Ishikawa (cell line): ENCODE measurements at regions not wholly inside any gene's neighbourhood (a gene's known extent, or its start where the extent isn't known, plus 50 kb on each side); places are given as distances from the start of the nearest gene placed in this dataset.

Experiments used
- CEBPB ChIP-seq: IDR thresholded peaks from 2 replicates; pipeline ENCODE4 v1.6.1; 2012
- EP300 ChIP-seq: IDR thresholded peaks from 2 replicates; pipeline ENCODE4 v1.6.1; 2012; ENCODE audit warnings: borderline replicate concordance
- FOXM1 ChIP-seq: IDR thresholded peaks from 2 replicates; pipeline ENCODE4 v1.6.1; 2012; ENCODE audit warnings: low read depth, borderline replicate concordance
- MAX ChIP-seq: IDR thresholded peaks from 2 replicates; pipeline ENCODE4 v1.6.1; 2012
- NFIC ChIP-seq: IDR thresholded peaks from 2 replicates; pipeline ENCODE4 v1.6.1; 2012
- RAD21 ChIP-seq: IDR thresholded peaks from 2 replicates; pipeline ENCODE4 v1.6.1; 2012; ENCODE audit warnings: low read depth
- TAF1 ChIP-seq: IDR thresholded peaks from 2 replicates; pipeline ENCODE4 v1.6.1; 2012; ENCODE audit warnings: low read depth, mild to moderate bottlenecking
- TCF12 ChIP-seq: IDR thresholded peaks from 2 replicates; pipeline ENCODE4 v1.6.1; 2012; ENCODE audit warnings: low read depth
- TEAD4 ChIP-seq: IDR thresholded peaks from 2 replicates; pipeline ENCODE4 v1.6.1; 2012
- USF1 ChIP-seq: IDR thresholded peaks from 2 replicates; pipeline ENCODE4 v1.6.1; 2012
- YY1 ChIP-seq: IDR thresholded peaks from 2 replicates; pipeline ENCODE4 v1.6.1; 2012; ENCODE audit warnings: low read depth
- ZBTB7A ChIP-seq: IDR thresholded peaks from 2 replicates; pipeline ENCODE4 v1.6.1; 2012; ENCODE audit warnings: low read depth
- TF ChIP-seq, protein P1 (sequence below): IDR thresholded peaks from 2 replicates; pipeline ENCODE4 v1.6.1; 2012; ENCODE audit warnings: low read depth, mild to moderate bottlenecking

DNA sequence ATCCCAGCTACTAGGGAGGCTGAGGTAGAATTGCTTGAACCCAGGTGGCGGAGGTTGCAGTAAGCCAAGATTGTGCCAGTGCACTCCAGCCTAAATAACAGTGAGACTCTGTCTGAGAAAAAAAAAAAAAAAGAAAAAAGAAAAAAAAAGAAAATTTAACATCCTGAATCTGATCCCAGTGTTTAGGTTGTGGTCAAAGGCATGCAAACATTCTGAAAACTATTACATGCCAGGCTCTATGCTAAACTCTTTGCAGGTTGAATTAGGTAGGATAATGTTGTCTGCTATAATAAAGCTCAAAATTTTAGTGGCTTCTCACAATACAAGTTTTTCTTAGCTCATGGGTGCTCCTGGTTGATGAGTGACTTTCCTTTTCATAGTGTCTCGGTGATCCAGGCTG lies 367.4 kb downstream of the PSAT1 start:
- no peak for TF ChIP-seq TAF1
- no peak for TF ChIP-seq TEAD4
- TF ChIP-seq RAD21: no peak
- no peak for TF ChIP-seq FOXM1
- TF ChIP-seq MAX: no peak
- TF ChIP-seq NFIC: no peak
- TF ChIP-seq, protein P1, sequence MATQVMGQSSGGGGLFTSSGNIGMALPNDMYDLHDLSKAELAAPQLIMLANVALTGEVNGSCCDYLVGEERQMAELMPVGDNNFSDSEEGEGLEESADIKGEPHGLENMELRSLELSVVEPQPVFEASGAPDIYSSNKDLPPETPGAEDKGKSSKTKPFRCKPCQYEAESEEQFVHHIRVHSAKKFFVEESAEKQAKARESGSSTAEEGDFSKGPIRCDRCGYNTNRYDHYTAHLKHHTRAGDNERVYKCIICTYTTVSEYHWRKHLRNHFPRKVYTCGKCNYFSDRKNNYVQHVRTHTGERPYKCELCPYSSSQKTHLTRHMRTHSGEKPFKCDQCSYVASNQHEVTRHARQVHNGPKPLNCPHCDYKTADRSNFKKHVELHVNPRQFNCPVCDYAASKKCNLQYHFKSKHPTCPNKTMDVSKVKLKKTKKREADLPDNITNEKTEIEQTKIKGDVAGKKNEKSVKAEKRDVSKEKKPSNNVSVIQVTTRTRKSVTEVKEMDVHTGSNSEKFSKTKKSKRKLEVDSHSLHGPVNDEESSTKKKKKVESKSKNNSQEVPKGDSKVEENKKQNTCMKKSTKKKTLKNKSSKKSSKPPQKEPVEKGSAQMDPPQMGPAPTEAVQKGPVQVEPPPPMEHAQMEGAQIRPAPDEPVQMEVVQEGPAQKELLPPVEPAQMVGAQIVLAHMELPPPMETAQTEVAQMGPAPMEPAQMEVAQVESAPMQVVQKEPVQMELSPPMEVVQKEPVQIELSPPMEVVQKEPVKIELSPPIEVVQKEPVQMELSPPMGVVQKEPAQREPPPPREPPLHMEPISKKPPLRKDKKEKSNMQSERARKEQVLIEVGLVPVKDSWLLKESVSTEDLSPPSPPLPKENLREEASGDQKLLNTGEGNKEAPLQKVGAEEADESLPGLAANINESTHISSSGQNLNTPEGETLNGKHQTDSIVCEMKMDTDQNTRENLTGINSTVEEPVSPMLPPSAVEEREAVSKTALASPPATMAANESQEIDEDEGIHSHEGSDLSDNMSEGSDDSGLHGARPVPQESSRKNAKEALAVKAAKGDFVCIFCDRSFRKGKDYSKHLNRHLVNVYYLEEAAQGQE: no peak
- no peak for TF ChIP-seq CEBPB
- TF ChIP-seq TCF12: no peak
- TF ChIP-seq EP300: no peak
- no peak for TF ChIP-seq USF1
- no peak for TF ChIP-seq ZBTB7A
- no peak for TF ChIP-seq YY1
